WTC11 (cell line): ENCODE measurements at regions not wholly inside any gene's neighbourhood (a gene's known extent, or its start where the extent isn't known, plus 50 kb on each side); places are given as distances from the start of the nearest gene placed in this dataset.

Experiments used
- ATAC-seq: fragments of 200-7000 bp; cut with Tn5 transposase; 2 replicates; pipeline ENCODE4 v1.10.0; 2021; ENCODE audit warnings: mild to moderate bottlenecking, moderate library complexity
- CTCF ChIA-PET: fragments of 300-600 bp; sonication (Branson Sonifier 250); formaldehyde crosslinking; loops from one replicate; lab custom pipeline; 2021; ENCODE audit warnings: antibody characterized with exemption; lab: Charles Lee
- POLR2A ChIA-PET: fragments of 350-600 bp; sonication (Branson Sonifier 250); formaldehyde crosslinking; loops from one replicate; lab custom pipeline; 2021; ENCODE audit warnings: antibody characterized with exemption; lab: Charles Lee
- DNase-seq: peaks from one replicate; pipeline ENCODE4 v3.0.0; 2021; ENCODE audit warnings: low spot score
- H3K27ac Mint-ChIP-seq: 2 replicates; pipeline ENCODE4 v1.8.0; 2021; ENCODE audit warnings: mixed read lengths
- H3K27me3 Mint-ChIP-seq: 2 replicates; pipeline ENCODE4 v1.8.0; 2021; ENCODE audit warnings: low read depth, mild to moderate bottlenecking, moderate library complexity, mixed read lengths
- H3K36me3 Mint-ChIP-seq: 2 replicates; pipeline ENCODE4 v1.8.0; 2021; ENCODE audit warnings: mixed read lengths
- H3K4me1 Mint-ChIP-seq: 2 replicates; pipeline ENCODE4 v1.8.0; 2022; ENCODE audit warnings: mixed read lengths
- H3K4me3 Mint-ChIP-seq: 2 replicates; pipeline ENCODE4 v1.8.0; 2021; ENCODE audit warnings: mild to moderate bottlenecking, moderate library complexity, mixed read lengths
- H3K9me3 Mint-ChIP-seq: 2 replicates; pipeline ENCODE4 v1.8.0; 2021; ENCODE audit warnings: mixed read lengths
- ATF1 ChIP-seq: sonication (generic); formaldehyde crosslinking; IDR thresholded peaks from 2 replicates; pipeline ENCODE4 v1.8.1; 2023; ENCODE audit warnings: mild to moderate bottlenecking, moderate library complexity, missing genetic modification reagents
- CREM ChIP-seq: sonication (generic); formaldehyde crosslinking; IDR thresholded peaks from 2 replicates; pipeline ENCODE4 v1.8.1; 2022; ENCODE audit warnings: mild to moderate bottlenecking, missing genetic modification reagents, moderate library complexity
- EMX1 ChIP-seq: fragments of 250-450 bp; sonication (Bioruptor Pico); IDR thresholded peaks from 2 replicates; pipeline ENCODE4 v1.8.0; 2021; ENCODE audit warnings: mild to moderate bottlenecking
- GRHL2 ChIP-seq: fragments of 250-450 bp; sonication (Bioruptor Pico); IDR thresholded peaks from 2 replicates; pipeline ENCODE4 v1.8.0; 2022; ENCODE audit warnings: mild to moderate bottlenecking, moderate library complexity; ENCODE audit not compliant: insufficient replicate concordance, severe bottlenecking
- JUN ChIP-seq: sonication (generic); formaldehyde crosslinking; IDR thresholded peaks from 2 replicates; pipeline ENCODE4 v1.8.0; 2023; ENCODE audit warnings: mild to moderate bottlenecking, missing genetic modification reagents
- NR1H2 ChIP-seq: sonication (generic); formaldehyde crosslinking; IDR thresholded peaks from 2 replicates; pipeline ENCODE4 v1.9.0; 2021; ENCODE audit warnings: mild to moderate bottlenecking, moderate library complexity, missing genetic modification reagents
- RORB ChIP-seq: fragments of 250-450 bp; sonication (Bioruptor Pico); IDR thresholded peaks from 2 replicates; pipeline ENCODE4 v1.9.0; 2021; ENCODE audit warnings: mild to moderate bottlenecking
- SMAD3 ChIP-seq: sonication (generic); formaldehyde crosslinking; IDR thresholded peaks from 2 replicates; pipeline ENCODE4 v1.8.0; 2022; ENCODE audit warnings: missing genetic modification reagents, mild to moderate bottlenecking, borderline replicate concordance
- ZNF121 ChIP-seq: sonication (generic); formaldehyde crosslinking; IDR thresholded peaks from 2 replicates; pipeline ENCODE4 v1.8.0; 2023; ENCODE audit warnings: missing genetic modification reagents
- ZNF138 ChIP-seq: sonication (generic); formaldehyde crosslinking; conservative IDR thresholded peaks from 2 replicates; pipeline ENCODE4 v1.8.1; 2022; ENCODE audit warnings: mild to moderate bottlenecking, moderate library complexity, missing genetic modification reagents
- ZNF219 ChIP-seq: sonication (generic); formaldehyde crosslinking; IDR thresholded peaks from 2 replicates; pipeline ENCODE4 v1.8.0; 2023; ENCODE audit warnings: missing genetic modification reagents, mild to moderate bottlenecking, borderline replicate concordance
- TF ChIP-seq, protein P1 (sequence below): sonication (generic); formaldehyde crosslinking; IDR thresholded peaks from 2 replicates; pipeline ENCODE4 v1.8.0; 2022; ENCODE audit warnings: missing genetic modification reagents
- TF ChIP-seq, protein P2 (sequence below): sonication (generic); formaldehyde crosslinking; IDR thresholded peaks from 2 replicates; pipeline ENCODE4 v1.8.0; 2022; ENCODE audit warnings: mild to moderate bottlenecking, missing genetic modification reagents
- TF ChIP-seq, protein P3 (sequence below): fragments of 250-450 bp; sonication (Bioruptor Pico); IDR thresholded peaks from 2 replicates; pipeline ENCODE4 v1.9.0; 2021; ENCODE audit warnings: mild to moderate bottlenecking
- TF ChIP-seq, protein P4 (sequence below): sonication (generic); formaldehyde crosslinking; IDR thresholded peaks from 2 replicates; pipeline ENCODE4 v1.8.1; 2022; ENCODE audit warnings: low read depth, missing genetic modification reagents, borderline replicate concordance
- TF ChIP-seq, protein P5 (sequence below): sonication (generic); formaldehyde crosslinking; IDR thresholded peaks from 2 replicates; pipeline ENCODE4 v1.8.0; 2022; ENCODE audit warnings: mild to moderate bottlenecking, missing genetic modification reagents
- TF ChIP-seq, protein P6 (sequence below): sonication (generic); formaldehyde crosslinking; IDR thresholded peaks from 2 replicates; pipeline ENCODE4 v1.8.1; 2022; ENCODE audit warnings: missing genetic modification reagents, borderline replicate concordance

DNA sequence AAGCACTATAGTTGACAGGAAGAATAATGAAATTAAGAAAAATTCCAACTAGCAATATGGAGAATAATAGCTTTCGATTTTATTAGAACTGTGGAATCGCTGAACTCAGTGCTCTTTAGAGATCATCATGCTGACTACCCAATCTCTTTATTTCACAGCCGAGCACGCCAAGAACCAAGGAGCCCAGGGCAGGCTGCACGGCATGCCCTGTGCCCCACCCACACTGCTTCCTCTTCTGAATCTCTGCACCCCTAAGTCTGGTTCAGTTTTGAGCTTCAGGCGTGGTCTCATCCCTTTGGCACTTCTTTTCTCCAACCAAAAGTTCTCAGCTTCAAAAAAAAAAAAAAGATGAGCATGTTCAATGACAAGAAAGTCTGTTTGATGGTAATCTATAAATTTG, 92.4 kb upstream of the ZNF800 start:
- Mint-ChIP-seq H3K27me3 (peaks cover 44% of the 10 kb centered on the region), H3K4me3 (no peak overlapping the region), H3K27ac (no peak overlapping the region), H3K4me1 (no peaks in the 10 kb centered on the region), H3K36me3 (no peaks in the 10 kb centered on the region), H3K9me3 (no peaks in the 10 kb centered on the region)
- ATAC-seq (no peak), DNase-seq (no peak)
- ChIA-PET CTCF (interaction anchor here (1.3 to 2.0 kb wide), 2 partner anchors 20 to 37 kb away, joined by 3 to 7 read pairs; no protein-coding TSS in a partner anchor), POLR2A (no interaction called here)
- TF ChIP-seq EMX1 (CRISPR knock-in tag) (no peak), SMAD3 (CRISPR knock-in tag) (no peak), NR1H2 (CRISPR knock-in tag) (no peak), ZNF138 (CRISPR knock-in tag) (no peak), ATF1 (CRISPR knock-in tag) (no peak), GRHL2 (CRISPR knock-in tag) (no peak), CREM (no peak), ZNF121 (CRISPR knock-in tag) (no peak), JUN (no peak), RORB (CRISPR knock-in tag) (no peak), ZNF219 (no peak)
- TF ChIP-seq, protein P1, sequence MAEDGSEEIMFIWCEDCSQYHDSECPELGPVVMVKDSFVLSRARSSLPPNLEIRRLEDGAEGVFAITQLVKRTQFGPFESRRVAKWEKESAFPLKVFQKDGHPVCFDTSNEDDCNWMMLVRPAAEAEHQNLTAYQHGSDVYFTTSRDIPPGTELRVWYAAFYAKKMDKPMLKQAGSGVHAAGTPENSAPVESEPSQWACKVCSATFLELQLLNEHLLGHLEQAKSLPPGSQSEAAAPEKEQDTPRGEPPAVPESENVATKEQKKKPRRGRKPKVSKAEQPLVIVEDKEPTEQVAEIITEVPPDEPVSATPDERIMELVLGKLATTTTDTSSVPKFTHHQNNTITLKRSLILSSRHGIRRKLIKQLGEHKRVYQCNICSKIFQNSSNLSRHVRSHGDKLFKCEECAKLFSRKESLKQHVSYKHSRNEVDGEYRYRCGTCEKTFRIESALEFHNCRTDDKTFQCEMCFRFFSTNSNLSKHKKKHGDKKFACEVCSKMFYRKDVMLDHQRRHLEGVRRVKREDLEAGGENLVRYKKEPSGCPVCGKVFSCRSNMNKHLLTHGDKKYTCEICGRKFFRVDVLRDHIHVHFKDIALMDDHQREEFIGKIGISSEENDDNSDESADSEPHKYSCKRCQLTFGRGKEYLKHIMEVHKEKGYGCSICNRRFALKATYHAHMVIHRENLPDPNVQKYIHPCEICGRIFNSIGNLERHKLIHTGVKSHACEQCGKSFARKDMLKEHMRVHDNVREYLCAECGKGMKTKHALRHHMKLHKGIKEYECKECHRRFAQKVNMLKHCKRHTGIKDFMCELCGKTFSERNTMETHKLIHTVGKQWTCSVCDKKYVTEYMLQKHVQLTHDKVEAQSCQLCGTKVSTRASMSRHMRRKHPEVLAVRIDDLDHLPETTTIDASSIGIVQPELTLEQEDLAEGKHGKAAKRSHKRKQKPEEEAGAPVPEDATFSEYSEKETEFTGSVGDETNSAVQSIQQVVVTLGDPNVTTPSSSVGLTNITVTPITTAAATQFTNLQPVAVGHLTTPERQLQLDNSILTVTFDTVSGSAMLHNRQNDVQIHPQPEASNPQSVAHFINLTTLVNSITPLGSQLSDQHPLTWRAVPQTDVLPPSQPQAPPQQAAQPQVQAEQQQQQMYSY (CRISPR knock-in tag): no peak
- TF ChIP-seq, protein P2, sequence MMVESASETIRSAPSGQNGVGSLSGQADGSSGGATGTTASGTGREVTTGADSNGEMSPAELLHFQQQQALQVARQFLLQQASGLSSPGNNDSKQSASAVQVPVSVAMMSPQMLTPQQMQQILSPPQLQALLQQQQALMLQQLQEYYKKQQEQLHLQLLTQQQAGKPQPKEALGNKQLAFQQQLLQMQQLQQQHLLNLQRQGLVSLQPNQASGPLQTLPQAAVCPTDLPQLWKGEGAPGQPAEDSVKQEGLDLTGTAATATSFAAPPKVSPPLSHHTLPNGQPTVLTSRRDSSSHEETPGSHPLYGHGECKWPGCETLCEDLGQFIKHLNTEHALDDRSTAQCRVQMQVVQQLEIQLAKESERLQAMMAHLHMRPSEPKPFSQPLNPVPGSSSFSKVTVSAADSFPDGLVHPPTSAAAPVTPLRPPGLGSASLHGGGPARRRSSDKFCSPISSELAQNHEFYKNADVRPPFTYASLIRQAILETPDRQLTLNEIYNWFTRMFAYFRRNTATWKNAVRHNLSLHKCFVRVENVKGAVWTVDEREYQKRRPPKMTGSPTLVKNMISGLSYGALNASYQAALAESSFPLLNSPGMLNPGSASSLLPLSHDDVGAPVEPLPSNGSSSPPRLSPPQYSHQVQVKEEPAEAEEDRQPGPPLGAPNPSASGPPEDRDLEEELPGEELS (CRISPR knock-in tag): no peak
- TF ChIP-seq, protein P3, sequence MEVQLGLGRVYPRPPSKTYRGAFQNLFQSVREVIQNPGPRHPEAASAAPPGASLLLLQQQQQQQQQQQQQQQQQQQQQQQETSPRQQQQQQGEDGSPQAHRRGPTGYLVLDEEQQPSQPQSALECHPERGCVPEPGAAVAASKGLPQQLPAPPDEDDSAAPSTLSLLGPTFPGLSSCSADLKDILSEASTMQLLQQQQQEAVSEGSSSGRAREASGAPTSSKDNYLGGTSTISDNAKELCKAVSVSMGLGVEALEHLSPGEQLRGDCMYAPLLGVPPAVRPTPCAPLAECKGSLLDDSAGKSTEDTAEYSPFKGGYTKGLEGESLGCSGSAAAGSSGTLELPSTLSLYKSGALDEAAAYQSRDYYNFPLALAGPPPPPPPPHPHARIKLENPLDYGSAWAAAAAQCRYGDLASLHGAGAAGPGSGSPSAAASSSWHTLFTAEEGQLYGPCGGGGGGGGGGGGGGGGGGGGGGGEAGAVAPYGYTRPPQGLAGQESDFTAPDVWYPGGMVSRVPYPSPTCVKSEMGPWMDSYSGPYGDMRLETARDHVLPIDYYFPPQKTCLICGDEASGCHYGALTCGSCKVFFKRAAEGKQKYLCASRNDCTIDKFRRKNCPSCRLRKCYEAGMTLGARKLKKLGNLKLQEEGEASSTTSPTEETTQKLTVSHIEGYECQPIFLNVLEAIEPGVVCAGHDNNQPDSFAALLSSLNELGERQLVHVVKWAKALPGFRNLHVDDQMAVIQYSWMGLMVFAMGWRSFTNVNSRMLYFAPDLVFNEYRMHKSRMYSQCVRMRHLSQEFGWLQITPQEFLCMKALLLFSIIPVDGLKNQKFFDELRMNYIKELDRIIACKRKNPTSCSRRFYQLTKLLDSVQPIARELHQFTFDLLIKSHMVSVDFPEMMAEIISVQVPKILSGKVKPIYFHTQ: no peak
- TF ChIP-seq, protein P4, sequence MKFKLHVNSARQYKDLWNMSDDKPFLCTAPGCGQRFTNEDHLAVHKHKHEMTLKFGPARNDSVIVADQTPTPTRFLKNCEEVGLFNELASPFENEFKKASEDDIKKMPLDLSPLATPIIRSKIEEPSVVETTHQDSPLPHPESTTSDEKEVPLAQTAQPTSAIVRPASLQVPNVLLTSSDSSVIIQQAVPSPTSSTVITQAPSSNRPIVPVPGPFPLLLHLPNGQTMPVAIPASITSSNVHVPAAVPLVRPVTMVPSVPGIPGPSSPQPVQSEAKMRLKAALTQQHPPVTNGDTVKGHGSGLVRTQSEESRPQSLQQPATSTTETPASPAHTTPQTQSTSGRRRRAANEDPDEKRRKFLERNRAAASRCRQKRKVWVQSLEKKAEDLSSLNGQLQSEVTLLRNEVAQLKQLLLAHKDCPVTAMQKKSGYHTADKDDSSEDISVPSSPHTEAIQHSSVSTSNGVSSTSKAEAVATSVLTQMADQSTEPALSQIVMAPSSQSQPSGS: no peak
- TF ChIP-seq, protein P5, sequence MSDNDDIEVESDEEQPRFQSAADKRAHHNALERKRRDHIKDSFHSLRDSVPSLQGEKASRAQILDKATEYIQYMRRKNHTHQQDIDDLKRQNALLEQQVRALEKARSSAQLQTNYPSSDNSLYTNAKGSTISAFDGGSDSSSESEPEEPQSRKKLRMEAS (CRISPR knock-in tag): no peak
- TF ChIP-seq, protein P6, sequence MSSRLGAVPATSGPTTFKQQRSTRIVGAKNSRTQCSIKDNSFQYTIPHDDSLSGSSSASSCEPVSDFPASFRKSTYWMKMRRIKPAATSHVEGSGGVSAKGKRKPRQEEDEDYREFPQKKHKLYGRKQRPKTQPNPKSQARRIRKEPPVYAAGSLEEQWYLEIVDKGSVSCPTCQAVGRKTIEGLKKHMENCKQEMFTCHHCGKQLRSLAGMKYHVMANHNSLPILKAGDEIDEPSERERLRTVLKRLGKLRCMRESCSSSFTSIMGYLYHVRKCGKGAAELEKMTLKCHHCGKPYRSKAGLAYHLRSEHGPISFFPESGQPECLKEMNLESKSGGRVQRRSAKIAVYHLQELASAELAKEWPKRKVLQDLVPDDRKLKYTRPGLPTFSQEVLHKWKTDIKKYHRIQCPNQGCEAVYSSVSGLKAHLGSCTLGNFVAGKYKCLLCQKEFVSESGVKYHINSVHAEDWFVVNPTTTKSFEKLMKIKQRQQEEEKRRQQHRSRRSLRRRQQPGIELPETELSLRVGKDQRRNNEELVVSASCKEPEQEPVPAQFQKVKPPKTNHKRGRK (CRISPR knock-in tag): no peak
